COR-L47 (cell line): ENCODE measurements at regions not wholly inside any gene's neighbourhood (a gene's known extent, or its start where the extent isn't known, plus 50 kb on each side); places are given as distances from the start of the nearest gene placed in this dataset.

Experiments used
- DNase-seq: peaks from one replicate; lab custom pipeline; 2025; lab: John Stamatoyannopoulos, UW

DNA sequence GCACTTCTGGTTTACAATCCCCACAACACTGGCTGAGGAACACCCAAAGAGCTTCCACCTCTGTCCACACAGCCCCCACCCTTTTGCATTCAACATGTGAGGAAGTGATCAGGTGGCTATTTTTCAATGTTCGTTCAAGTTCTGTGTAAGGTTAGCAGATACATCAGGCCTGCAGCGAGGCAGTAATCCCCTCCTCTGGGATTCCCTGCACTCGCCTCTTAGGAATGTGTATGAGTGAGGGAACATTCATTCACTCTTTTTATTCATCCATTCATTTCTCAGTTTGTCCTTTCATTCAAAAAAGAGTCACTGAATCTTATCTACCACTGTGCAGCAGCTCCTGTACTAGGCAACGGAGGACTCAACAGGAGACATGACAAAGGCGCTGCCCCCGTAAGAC lies 236.4 kb upstream of the PRDM1 start:
- DNase-seq, result no peak

DNA sequence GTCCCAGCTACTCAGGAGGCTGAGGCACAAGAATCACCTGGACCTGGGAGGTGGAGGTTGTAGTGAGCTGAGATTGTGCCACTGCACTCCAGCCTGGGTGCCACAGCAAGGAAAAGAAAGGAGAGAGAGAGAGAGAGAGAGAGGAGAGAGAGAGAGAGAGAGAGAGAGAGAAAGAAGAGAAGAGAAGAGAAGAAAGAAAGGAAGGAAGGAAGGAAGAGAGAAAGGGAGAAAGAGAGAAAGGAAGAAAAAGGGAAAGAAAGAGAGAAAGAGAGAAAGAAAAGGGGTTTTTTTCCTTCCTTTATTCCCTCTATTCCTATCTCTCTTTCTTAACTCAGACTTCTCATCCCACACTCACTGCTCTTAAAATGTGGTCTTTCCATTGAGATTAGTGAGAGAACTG lies 238.7 kb upstream of the PRDM1 start:
- DNase-seq, result no peak

DNA sequence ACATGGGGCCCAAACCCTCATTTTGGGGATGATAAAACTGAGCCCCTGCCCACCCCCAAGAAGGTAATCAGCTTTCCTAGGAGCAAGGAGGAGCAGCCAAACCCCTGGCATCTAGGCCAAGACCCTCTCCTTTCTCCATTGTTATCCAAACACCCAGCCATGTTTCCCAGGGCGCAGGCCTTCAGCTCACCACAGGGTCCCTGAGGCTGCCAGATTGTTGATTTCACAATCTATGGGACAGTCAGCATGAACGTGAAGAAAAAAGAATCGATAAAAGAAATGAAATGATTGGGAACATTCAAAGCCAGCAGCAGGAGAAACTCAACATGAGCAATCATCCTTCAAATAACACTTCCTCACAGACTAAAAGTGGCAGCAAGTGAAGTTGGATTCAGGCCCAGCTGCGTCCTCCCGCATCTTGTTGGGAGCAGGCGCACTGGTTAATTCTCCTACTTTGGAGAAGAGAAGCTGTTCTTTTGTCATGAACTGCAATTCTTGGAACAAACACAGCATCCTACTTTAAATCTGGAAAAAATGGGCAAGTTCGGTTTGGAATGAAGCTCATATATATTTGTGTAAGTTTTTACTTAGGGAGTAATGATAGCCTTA lies 241.8 kb upstream of the PRDM1 start:
- DNase-seq, result no peak

DNA sequence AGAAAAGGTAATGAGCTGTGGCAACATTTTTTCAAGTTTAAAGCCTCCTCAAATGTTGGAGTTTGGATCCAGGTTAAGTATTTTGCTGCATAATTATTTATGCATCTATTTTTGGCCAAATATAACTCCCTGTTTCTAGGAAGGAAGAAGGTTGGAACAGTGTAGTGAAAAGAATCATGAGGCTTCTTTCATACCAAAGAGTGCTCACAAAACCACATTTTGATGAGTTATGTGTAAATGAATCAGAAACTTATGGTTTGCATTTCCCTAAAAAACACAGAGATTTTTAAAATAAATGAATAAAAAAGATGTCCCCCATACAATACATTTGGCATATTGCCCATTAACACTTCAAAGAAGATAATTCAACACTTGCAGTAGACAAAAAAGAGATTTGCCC lies 246.9 kb upstream of the PRDM1 start:
- no peak for DNase-seq

DNA sequence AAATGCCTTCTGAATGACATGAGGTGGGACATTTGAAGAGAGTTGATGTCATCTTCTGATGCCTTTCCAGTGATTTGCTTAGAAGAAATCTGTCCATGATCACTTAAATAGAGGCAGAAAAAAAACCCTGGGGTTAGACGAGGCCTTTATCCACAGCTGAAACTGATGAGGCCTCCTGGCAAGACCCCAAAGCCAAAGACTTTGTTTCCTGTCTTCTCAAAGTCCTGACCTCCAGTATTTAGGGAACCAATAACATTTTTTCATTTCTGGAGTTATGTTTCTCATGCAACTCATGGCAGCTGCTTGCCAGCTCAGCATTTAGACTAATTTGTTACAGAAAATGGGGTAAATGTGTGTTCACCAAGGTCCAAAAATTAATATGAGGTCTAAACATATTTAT lies 248.0 kb upstream of the PRDM1 start:
- no peak for DNase-seq

DNA sequence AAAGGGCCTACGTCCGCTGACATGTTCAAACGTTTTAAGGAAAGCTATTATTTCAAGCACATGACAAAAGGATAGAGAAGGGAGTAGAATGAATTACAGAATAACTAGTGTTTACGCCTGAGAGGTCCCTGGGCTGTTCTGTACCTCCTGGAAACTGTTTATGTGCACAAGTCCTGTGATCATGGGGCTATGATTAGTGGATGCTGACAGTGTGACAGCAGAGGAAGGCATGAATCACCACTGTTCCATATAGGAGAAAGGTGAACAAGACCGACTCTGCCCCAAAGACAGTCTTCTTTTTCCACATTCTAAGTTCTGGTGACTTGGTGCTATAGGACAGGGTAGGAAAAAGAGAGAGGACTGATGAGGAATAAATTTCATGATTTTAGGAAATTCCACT lies 249.2 kb upstream of the PRDM1 start:
- no peak for DNase-seq

DNA sequence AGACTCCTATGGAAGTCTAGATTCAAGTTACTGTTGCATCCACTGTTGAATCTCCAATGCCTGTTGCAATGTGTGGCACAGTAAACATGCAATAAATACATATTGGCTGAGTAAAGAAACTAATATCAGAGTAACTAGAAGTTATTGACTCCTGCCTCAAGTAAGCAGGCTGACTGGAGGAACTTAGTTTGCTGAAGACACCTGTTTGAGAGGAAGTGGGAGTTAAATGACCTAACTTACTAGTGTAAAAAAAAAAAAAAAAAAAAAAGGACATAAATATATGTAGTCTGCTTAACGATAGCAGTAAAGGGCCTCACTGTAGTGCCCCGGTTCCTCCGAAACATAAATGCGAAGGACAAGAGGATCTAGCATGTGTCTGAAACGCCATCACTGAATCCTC lies 249.8 kb upstream of the PRDM1 start:
- DNase-seq, result no peak

DNA sequence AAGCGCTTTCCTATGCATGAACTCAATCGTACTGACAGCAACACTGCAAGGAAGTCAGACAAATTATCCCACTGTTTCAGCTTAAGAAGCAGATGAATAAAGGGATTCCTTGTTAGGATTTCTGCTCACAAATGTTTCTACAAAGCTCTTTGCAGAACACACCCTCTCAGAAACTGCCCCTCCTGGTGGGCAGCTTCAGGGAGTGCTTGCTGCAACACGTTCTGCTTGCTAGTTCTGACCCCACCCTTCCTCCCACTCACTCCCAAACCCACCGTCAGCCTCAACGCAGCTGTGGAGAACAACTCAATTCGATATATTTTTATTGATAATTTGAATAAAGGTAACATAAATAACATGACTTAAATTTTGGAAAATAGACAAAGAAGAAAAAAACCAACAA lies 250.8 kb upstream of the PRDM1 start:
- DNase-seq, result peak; percentile 7

DNA sequence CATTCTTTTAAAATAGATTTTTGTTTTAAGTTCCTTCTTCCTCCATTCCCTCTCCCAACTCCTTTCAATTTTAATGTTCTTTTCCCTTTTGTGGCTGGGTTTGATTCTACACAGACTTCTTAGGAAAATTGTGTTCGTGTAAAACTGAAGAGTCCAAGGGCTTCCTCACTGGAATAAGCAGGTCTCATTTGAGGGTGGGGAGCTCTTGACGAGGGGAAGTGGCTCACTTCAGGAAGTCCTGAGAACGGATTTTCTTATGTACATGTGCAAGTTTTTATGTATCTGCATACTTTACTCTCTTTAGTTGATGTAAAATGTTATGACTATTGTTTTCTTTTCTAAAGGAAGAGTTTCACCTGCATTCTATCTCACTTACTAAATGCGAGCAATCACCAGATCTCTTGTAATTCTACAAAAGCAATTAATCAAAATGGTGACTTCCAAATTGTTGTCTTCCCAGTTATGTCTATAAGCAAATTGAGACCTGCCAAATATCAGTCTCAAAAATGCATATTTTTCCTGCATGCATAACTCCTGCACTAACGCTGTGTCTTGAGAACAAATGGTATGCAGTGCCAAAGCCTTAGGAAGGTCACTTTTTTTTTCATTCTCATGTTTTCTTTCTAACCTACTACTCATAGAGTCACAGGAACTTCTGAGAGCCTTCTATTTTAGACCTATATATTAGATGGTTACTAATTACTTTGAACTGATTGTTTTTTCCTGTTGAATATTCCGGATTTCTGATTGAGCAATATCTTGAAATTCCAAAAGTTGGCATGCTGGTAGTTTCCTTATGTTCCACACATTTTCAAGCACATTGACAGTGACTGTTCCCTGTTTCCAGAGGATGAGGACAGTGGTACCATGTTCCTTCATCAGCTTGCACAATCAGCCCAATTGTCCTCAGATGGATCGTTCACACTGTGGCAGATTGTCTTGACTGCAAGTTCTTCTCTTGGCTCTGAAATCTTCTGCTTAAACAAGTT lies 251.9 kb upstream of the PRDM1 start:
- DNase-seq, result no peak

DNA sequence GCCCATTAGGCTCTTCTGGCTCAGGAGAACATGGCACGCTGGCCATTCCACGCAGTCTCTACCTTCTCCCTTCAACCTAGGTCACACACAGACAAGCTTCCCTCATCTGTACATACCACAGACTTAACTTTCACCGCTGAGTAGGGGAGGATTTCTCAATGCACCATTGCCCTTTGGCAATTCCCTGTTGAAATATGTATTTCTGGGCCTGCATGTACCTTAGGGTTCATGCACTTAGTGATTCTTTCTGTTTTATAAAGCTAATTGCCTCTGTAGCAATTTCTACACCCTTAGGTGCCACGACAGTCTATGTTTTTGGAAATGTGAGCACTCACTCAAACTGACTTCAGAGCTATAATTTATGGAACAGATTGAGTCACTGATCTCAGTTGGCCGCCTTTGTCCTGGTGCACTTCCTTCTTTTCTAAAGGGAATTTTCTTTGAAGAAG lies 253.8 kb upstream of the PRDM1 start:
- DNase-seq, result no peak

DNA sequence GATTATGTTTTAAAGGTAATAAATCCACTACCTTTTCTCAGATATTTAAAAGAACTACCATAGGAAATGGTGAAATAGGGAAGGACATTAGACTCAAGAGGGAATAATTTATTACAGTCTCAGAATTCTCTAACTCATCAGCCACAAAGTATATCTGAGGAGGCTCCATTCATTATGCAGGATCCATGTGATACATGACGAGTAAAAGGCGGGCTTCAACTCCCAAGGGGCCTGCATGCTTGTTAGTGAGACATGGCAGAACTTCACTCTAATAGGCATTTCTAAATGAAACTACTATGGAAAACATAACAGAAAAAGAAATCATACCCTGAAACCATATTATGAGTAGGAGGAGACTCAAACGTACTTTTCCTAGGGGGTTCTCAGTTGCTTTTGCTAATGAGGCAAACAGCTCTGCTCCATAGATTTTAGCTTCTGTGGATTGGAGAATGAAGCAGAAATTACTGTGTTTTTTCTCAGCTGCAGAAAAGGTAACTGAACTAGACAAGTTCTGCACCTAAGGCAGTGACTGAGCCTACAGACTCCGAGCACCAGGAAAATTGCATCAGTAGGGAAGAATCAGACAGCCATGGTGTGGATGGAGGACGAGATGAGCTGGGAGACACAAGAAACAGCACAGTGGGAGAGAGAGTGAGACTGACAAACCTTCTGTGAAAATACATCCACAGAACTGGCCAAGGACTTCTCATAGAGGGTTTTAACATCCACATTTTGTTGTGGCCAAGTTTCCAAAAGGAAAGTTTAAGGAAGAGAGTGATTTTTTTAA lies 254.6 kb upstream of the PRDM1 start:
- DNase-seq, result no peak

DNA sequence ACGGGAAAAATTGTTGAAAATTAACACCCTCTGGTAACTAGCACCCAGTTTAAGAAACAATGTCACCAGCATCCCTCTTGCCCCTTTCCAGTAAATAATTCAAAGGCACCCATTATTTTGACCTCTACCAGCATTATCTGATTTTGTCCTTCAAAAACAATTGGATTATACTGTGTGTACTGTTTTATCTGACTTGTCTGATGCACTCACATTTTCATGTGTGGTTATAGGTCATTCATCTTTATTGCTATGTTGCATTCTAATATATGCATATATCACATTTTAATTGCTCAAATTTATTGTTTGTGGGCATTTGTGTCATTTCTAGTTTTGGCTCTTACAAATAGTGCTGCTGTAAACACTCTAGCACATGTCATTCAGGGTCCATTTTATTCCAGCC lies 260.9 kb upstream of the PRDM1 start:
- DNase-seq, result no peak

DNA sequence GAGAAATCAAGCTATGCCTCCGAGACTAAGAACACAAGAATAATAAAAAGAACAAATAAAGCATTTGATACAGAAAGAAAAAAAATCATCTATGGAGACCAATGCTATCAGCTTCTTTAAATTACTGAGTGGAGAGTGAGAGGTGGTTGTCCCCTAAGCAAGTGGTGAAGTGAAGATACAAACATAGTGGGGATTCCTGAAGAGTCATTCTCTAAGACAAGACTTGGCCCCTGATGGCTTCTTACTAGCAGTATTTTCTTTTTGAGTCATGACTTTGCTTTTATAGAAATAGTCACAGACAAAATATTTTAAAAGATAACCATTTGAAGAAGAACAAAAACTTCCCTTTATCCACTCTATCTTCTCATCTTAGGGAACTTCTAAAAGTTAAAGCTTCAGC lies 261.4 kb upstream of the PRDM1 start:
- DNase-seq, result no peak

DNA sequence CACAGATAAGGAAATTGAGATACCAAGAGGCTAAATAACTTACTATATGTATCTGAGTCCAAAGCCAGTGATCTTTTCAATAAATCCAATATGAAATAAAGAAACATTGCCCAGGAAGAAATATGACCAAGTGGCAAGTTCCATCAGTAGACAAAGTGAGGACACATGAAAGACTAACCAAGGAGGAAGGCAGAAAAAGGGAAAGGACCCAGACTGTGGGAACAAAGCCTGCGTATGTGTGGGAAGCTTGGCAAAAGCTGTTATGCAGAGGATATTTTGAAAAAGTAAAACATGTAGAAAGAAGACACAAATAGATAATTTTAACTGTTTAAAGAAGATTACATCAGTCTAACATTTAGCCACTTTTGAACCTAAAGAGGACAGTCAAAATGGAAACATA lies 264.4 kb upstream of the PRDM1 start:
- DNase-seq, result no peak

DNA sequence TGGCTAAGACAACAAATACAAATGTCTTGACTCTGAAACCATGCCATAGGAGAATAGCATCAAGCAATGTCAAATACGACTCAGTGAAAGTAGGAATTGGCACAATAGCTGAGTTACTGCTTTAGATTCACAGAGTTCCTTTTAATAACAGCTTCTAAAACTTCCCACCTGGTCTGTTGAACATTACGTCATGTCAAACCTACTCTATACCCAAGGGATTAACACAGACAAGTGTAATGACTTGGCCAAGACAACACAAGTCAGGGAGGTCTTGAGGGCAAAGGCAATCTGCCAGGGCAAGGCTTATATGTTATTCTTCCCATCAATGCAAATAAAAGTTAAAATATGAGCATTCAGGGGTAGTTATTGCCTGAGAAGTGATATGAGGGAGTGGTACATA lies 265.1 kb upstream of the PRDM1 start:
- no peak for DNase-seq

DNA sequence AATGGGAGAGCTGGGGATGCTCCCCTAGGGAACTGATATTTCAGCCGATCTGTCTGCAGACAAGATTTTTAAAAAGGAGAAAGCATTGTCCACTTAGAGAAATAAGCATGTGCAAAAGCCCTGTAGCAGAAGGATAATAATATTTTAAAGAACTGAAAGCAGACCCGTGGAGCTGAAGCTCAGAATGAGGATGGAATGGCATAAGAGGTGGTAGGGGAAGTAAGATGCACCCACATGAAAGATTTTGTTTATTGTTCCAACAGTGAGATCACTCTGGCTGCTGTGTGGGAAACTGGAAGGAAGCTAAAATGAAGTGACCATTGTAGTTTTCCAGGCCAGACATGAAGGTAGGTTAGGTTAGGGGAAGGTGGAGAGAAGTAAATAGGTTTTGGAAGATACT lies 266.4 kb upstream of the PRDM1 start:
- no peak for DNase-seq

DNA sequence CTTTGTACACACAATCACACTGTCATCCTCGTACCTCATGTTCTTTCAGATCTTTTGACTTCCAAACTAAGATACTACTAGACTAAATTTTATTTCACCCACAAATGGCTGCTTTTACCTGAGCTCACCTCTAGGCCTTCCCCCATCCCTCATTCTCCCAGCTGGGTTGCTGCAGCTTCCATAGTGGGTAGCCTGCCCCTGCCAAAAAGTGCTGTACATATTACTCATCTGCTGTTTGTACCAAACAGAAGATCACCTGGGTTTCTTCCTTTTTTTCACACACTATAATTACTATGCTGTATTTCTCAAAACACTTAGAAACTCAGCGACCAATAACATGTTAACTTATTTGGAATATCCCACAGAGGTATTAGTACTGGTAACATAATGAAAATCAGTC lies 267.6 kb upstream of the PRDM1 start:
- no peak for DNase-seq

DNA sequence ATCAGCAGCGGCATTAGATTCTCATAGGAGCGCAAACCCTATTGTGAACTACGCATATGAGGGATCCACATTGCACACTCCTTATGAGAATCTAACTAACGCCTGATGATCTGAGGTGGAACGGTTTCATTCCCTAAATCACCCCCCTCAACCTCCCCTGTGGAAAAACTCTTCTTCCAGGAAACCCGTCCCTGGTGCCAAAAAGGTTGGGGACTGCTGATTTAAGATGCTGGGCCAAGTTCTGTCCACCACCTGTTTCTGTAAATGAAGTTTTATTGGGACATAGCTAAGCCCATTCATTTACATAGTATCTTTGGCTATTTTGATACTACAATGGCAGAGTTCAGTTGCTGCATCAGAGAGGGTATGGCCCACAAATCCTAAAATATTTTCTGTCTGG lies 268.2 kb upstream of the PRDM1 start:
- no peak for DNase-seq

DNA sequence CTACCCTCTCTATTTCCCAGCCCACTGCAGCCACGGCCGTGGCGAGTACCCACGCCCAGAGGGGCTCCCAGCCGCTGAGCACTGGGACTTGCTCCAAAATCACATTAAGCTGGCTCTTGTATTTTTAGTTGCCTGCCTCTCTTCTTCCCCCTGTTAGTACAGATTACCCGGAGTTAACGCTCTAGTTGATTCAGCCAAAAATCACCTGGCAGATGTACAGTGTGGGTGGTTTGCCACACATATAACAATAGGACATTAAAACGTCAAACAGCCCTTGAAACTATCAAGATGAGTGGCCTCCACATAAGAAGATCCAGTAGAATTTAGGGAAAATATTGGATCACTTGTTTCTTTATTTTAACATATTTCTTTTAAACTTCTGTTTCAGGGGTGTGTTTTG lies 268.8 kb upstream of the PRDM1 start:
- DNase-seq, result peak; percentile 39

DNA sequence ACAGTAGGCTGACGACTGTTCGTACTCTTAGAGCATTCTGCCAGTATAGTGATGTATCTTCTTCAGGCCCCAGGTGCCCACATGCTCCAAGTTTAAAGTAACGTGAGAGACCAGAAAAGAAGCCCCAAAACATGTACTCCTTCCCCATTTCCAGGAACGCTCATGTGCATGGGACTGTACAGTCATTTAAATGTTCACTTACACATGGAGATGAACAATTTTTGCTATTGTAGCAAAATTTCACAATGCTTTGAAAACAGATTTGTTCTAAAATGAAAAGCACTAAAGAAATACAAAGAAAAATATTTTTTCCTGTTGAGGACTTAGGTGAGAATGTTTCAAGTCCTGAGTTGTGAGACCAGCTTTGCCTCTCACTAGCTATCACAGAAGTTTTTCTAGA lies 269.3 kb upstream of the PRDM1 start:
- DNase-seq, result no peak

DNA sequence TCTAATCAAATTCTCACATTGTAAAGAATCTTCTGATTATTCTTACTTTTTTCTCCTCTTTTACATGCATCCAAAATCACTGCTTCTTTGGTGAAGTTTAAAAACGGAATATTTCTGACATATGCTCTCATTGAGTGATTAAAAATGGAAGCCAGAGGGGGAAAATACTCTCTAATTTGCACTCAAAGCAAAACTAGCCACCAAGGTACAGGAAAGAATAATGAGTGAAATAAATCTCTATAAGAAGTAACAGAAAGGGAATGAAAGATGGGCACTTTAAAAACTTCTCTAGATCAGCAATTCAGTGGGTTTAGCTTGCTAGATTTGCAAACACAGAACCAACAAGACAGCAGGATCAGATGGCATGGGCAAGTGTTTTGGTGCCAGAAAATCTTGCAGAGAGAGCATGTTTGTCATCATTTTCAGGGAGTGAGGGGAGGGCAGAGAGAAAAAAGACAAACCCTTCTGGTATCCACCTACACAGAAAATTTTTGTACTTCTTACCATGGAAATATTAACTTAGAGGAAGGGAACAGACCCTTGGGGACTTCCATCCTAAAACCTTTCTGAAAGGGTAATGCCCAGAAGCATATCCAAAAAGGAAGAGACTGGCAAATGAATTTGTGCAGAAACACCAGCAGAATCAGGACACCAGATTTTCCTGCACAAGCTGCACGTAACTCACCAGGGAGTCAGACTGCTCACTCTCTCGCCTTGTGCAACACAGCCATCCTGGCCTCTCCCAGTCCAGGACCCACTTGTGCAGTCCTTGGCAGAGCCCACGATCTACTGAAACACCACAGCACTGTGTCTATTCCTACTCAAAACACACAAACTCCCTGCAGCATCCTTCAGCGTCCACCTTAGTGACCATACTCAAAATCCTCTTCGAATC lies 270.2 kb upstream of the PRDM1 start:
- DNase-seq, result no peak
